ENCODE measurements at regions not wholly inside any gene's neighbourhood (a gene's known extent, or its start where the extent isn't known, plus 50 kb on each side); places are given as distances from the start of the nearest gene placed in this dataset.
"Not testable (repeated sequence)": the region's sequence is repeated elsewhere in the genome, so short reads cannot be mapped to it uniquely, and the experiment has no call there.

- H3K27ac Mint-ChIP-seq, result no peak overlapping the region
- H3K9me3 Mint-ChIP-seq, result no peaks in the 10 kb centered on the region
- H3K4me1 Mint-ChIP-seq, result no peaks in the 10 kb centered on the region
- DNase-seq (ENCODE audit: low spot score in 2 of 2) (no peak), ATAC-seq (no peak)
- no peaks in the 10 kb centered on the region for H3K36me3 Mint-ChIP-seq
- H3K4me3 Mint-ChIP-seq, result no peak overlapping the region
Observed at GRCh38 chr1:34356853-34357252, 180.1 kb downstream of the C1orf94 start.

- Mint-ChIP-seq H3K27ac (no peak overlapping the region), H3K36me3 (no peaks in the 10 kb centered on the region), H3K4me1 (no peaks in the 10 kb centered on the region), H3K4me3 (no peak overlapping the region), H3K9me3 (no peaks in the 10 kb centered on the region)
- ATAC-seq, result no peak
- DNase-seq (ENCODE audit: low spot score in 2 of 2), result no peak
Observed at GRCh38 chr1:34358636-34359035, 181.9 kb downstream of the C1orf94 start.

GRCh38 chr1:34359411-34359810, 182.7 kb downstream of the C1orf94 start:
- ATAC-seq, result no peak
- no peak overlapping the region for H3K4me3 Mint-ChIP-seq
- no peak for DNase-seq (ENCODE audit: low spot score in 2 of 2)
- no peaks in the 10 kb centered on the region for H3K36me3 Mint-ChIP-seq
- no peaks in the 10 kb centered on the region for H3K9me3 Mint-ChIP-seq
- no peaks in the 10 kb centered on the region for H3K4me1 Mint-ChIP-seq
- H3K27ac Mint-ChIP-seq, result no peak overlapping the region

- H3K9me3 Mint-ChIP-seq, result no peaks in the 10 kb centered on the region
- ATAC-seq, result peak; percentile 23
- no peaks in the 10 kb centered on the region for H3K4me1 Mint-ChIP-seq
- no peak for DNase-seq (ENCODE audit: low spot score in 2 of 2)
- no peaks in the 10 kb centered on the region for H3K36me3 Mint-ChIP-seq
- no peak overlapping the region for H3K27ac Mint-ChIP-seq
- H3K4me3 Mint-ChIP-seq, result no peak overlapping the region
Observed at GRCh38 chr1:34360574-34360973, 183.9 kb downstream of the C1orf94 start.

DNA sequence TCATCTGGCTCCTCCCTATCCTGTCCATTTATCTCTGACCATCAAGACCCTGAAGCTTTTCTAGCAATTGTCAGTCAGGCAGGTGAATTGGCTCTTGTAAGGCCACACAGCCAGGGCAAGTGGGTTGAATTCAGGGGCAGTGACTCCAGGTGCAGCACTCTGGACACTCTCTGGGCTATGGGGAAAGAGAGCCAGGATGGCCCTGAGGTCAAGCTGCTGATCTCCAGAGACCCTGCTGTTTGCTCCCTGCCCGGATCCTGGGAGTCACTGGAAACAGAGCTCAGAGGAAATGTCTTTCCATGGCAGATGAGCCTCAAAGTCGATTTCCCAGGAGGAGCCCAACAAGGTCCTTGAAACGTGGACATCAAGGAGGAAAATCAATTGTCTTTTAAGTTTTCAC, 184.4 kb downstream of the C1orf94 start:
- H3K27ac Mint-ChIP-seq, result no peak overlapping the region
- DNase-seq (ENCODE audit: low spot score in 2 of 2) (no peak), ATAC-seq (no peak)
- H3K36me3 Mint-ChIP-seq, result no peaks in the 10 kb centered on the region
- no peaks in the 10 kb centered on the region for H3K9me3 Mint-ChIP-seq
- H3K4me1 Mint-ChIP-seq, result no peaks in the 10 kb centered on the region
- no peak overlapping the region for H3K4me3 Mint-ChIP-seq

GRCh38 chr1:34361781-34362357, 185.2 kb downstream of the C1orf94 start:
- Mint-ChIP-seq H3K4me3 (no peak overlapping the region), H3K27ac (no peak overlapping the region), H3K4me1 (no peaks in the 10 kb centered on the region), H3K36me3 (no peaks in the 10 kb centered on the region), H3K9me3 (no peaks in the 10 kb centered on the region)
- no peak for ATAC-seq
- DNase-seq (ENCODE audit: low spot score in 2 of 2), result no peak

DNA sequence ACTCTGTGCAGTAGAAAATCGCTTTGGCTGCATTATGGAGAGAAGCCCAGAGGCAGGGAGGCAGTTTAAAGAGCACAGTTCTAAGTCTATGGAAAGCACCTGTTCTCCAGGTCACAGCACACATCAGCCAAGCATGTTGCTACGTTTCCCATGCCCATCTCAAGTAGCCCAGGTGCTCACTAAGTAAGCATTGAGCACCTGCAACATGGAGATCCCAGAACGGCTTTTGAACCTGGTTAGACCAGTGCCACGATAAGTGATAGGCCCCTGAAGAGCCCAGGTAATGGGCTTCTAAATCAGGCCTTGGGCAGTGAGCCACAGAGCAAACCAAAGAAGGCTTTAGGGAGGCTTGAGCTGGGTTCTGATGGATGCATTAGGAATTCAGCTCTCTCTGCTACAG, 186.2 kb downstream of the C1orf94 start:
- Mint-ChIP-seq H3K9me3 (no peaks in the 10 kb centered on the region), H3K4me1 (no peaks in the 10 kb centered on the region), H3K36me3 (no peaks in the 10 kb centered on the region), H3K27ac (no peak overlapping the region), H3K4me3 (no peak overlapping the region)
- ATAC-seq (no peak), DNase-seq (ENCODE audit: low spot score in 2 of 2) (no peak)

DNA sequence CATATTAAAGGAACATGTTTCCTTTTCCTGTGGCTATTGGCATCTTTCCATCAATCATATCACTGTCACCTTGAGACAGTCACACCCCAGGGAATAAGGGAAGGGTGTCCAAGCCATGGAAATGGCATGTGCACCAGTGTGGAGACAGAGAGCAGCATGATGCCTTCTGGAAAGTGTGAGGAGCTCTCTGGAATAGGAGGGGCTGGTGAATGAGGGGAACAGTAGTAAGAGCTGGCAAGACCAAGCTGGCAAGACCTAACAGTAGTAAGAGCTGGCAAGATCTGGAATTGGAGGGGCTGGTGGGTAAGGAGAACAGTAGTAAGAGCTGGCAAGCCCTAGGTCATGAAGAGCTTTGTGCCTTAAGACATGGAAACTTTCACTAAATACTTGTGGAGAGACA, 186.7 kb downstream of the C1orf94 start:
- DNase-seq (ENCODE audit: low spot score in 2 of 2) (no peak), ATAC-seq (no peak)
- H3K36me3 Mint-ChIP-seq, result no peaks in the 10 kb centered on the region
- no peaks in the 10 kb centered on the region for H3K9me3 Mint-ChIP-seq
- H3K4me1 Mint-ChIP-seq, result no peaks in the 10 kb centered on the region
- no peak overlapping the region for H3K27ac Mint-ChIP-seq
- no peak overlapping the region for H3K4me3 Mint-ChIP-seq

DNA sequence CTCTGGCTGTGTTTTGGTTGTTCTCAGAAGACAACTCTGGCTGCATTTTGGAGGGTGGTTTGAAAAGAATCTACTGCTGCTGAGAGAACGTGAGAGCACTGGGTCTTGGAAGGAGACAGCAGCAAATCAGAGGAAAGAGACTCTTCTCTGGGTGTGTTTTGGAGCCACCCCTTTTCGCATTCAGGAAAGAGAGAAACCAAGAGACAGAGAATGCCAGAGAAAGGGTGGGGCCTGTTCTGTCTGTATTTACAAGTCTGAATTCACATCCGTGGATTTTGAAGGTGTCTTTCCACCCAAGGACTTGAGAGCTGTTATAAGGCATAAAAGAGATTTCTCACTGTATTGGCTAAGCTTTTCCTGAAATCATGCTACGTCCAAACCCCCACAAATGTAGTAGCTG, 187.2 kb downstream of the C1orf94 start:
- no peak for DNase-seq (ENCODE audit: low spot score in 2 of 2)
- no peak for ATAC-seq
- no peak overlapping the region for H3K4me3 Mint-ChIP-seq

GRCh38 chr1:34364376-34364775, 187.7 kb downstream of the C1orf94 start:
- Mint-ChIP-seq H3K4me1 (no peaks in the 10 kb centered on the region), H3K36me3 (no peaks in the 10 kb centered on the region), H3K27ac (no peak overlapping the region), H3K9me3 (no peaks in the 10 kb centered on the region), H3K4me3 (no peak overlapping the region)
- DNase-seq (ENCODE audit: low spot score in 2 of 2) (no peak), ATAC-seq (no peak)

More for the DNA sequence above, 187.2 kb downstream of the C1orf94 start:
- Mint-ChIP-seq H3K9me3 (no peaks in the 10 kb centered on the region), H3K4me1 (no peaks in the 10 kb centered on the region), H3K36me3 (no peaks in the 10 kb centered on the region), H3K27ac (no peak overlapping the region)

- no peak for DNase-seq (ENCODE audit: low spot score in 2 of 2)
- H3K4me3 Mint-ChIP-seq, result no peak overlapping the region
Observed at GRCh38 chr1:34365295-34365694, 188.6 kb downstream of the C1orf94 start.

DNA sequence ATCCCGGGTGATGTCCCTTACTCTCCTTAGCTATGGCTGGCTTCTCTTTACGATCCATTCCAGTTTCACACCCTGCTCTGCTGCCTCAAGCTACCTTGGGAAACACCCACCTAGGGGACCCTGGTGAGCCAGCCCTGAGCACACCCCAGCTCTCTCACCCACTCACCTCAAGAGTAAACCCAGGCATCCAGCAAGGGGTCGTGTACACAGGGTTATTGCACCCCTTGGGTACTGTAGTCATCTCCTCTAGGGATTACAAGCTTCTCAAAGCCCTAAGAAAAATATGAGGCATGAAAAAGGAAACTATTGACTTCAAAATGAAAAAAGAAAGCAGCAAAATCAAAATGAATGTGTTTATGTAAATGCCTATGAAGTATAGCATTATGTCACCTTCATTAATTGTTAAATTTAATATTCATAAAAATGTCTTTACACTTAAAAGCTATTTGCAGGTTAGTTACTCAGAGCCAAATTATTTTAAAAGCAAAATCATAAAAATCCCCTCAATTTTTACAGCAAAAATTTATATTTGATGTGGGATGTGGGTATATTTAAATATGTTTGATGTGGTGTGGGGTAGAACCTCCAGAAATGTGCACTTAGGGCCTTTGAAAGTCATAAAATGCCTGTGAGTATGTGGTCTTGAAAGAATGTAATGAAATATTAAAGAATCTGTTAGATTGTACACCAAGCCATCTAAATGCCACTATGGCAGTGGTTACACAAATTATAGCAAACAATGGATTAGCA, 190.3 kb downstream of the C1orf94 start:
- Mint-ChIP-seq H3K36me3 (no peaks in the 10 kb centered on the region), H3K9me3 (no peaks in the 10 kb centered on the region), H3K4me3 (no peak overlapping the region), H3K27ac (no peak overlapping the region), H3K4me1 (no peaks in the 10 kb centered on the region)
- DNase-seq (ENCODE audit: low spot score in 2 of 2) (no peak), ATAC-seq (no peak)

More at GRCh38 chr1:34365295-34365694, 188.6 kb downstream of the C1orf94 start:
- H3K27ac Mint-ChIP-seq, result no peak overlapping the region
- H3K4me1 Mint-ChIP-seq, result no peaks in the 10 kb centered on the region
- no peaks in the 10 kb centered on the region for H3K36me3 Mint-ChIP-seq
- ATAC-seq, result no peak
- no peaks in the 10 kb centered on the region for H3K9me3 Mint-ChIP-seq

DNA sequence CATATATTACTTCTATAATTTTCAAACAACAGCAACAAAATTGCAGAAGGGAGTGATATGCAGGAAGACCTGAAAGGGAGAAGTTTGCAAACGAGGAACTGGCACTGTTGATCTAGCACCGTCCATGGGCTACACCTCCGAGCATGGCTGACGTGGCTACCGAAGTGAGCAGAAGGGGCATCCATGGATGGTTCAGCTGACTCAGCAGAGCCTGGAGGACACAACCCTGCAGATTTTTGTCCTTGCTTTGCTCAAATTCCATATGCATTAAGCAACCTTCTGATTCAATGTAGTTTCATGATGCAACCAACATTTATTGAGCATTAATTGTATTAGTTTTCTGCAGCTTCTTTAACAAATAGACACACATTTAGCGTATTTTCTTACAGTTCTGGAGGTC, 191.2 kb downstream of the C1orf94 start:
- no peaks in the 10 kb centered on the region for H3K9me3 Mint-ChIP-seq
- no peaks in the 10 kb centered on the region for H3K36me3 Mint-ChIP-seq
- no peaks in the 10 kb centered on the region for H3K4me1 Mint-ChIP-seq
- H3K27ac Mint-ChIP-seq, result no peak overlapping the region
- ATAC-seq (no peak), DNase-seq (ENCODE audit: low spot score in 2 of 2) (no peak)
- no peak overlapping the region for H3K4me3 Mint-ChIP-seq

GRCh38 chr1:34369701-34370455, 193.2 kb downstream of the C1orf94 start:
- DNase-seq (ENCODE audit: low spot score in 2 of 2) (no peak), ATAC-seq (no peak)
- H3K4me1 Mint-ChIP-seq, result no peaks in the 10 kb centered on the region
- H3K36me3 Mint-ChIP-seq, result no peaks in the 10 kb centered on the region
- no peak overlapping the region for H3K27ac Mint-ChIP-seq
- no peaks in the 10 kb centered on the region for H3K9me3 Mint-ChIP-seq
- H3K4me3 Mint-ChIP-seq, result no peak overlapping the region

GRCh38 chr1:34370748-34371147, 194.0 kb downstream of the C1orf94 start:
- H3K4me1 Mint-ChIP-seq, result no peaks in the 10 kb centered on the region
- no peaks in the 10 kb centered on the region for H3K36me3 Mint-ChIP-seq
- ATAC-seq (no peak), DNase-seq (ENCODE audit: low spot score in 2 of 2) (no peak)
- H3K9me3 Mint-ChIP-seq, result no peaks in the 10 kb centered on the region
- no peak overlapping the region for H3K4me3 Mint-ChIP-seq
- no peak overlapping the region for H3K27ac Mint-ChIP-seq

GRCh38 chr1:34371179-34371578, 194.5 kb downstream of the C1orf94 start:
- DNase-seq (ENCODE audit: low spot score in 2 of 2); ATAC-seq; H3K4me3 Mint-ChIP-seq; H3K4me1 Mint-ChIP-seq; H3K36me3 Mint-ChIP-seq; H3K27ac Mint-ChIP-seq; H3K9me3 Mint-ChIP-seq: not testable (repeated sequence)
